Cardiac septum (tissue), 1 donor: ENCODE measurements at regions not wholly inside any gene's neighbourhood (a gene's known extent, or its start where the extent isn't known, plus 50 kb on each side); places are given as distances from the start of the nearest gene placed in this dataset.
"Not testable (repeated sequence)": the region's sequence is repeated elsewhere in the genome, so short reads cannot be mapped to it uniquely, and the experiment has no call there.

Experiments used
- DNase-seq: peaks from one replicate; pipeline ENCODE4 v3.0.0-alpha.2; 2020; ENCODE audit warnings: low spot score
- intact Hi-C: fragments of 100-400 bp; cut with DNase I; formaldehyde crosslinking; loops from one replicate; pipeline ENCODE4 v1.14.0; 2022
- donor health status: DM: no; HTN: no; CAD: no.

DNA sequence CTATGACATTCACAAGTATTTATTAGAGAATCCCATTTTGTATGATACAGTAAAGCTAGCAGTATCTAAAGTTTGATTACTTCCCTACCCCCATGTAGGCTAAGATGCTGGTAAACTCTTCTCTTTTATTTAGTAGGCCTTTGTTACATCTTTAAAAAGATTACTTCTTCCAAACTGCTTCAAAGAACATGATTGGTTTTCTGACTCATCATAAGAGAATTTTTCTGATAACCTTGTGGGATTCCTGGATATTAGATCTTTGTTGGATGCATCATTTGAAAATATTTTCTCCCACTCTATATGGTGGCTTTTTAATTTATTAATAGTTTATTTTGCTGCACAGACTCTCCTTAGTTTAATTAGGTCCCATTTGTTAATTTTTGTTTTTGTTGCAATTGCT is 898.3 kb upstream of the ADGRB3 start:
- intact Hi-C loops, result no loop called here
- no peak for DNase-seq

- intact Hi-C loops, result no loop called here
- no peak for DNase-seq
These were observed 898.9 kb upstream of the ADGRB3 start for GRCh38 chr6:67736161-67736560.

DNA sequence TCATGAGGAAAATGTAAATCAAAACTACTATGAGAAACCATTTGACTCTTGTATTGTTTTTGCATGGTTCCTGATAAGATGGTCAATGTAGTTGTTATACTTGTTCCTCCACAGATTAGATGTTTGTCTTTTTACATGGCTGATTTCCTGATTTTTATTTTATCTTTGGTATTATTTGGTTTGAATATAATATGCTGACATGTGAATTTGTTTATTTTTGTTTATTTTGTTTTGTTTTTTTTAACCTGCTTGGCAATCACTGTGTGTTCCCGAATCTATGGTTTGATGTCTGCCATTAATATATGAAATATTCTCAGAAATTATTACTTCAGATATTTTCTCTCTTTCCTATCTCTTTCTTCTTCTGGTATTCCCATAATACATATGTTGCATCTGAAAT is 899.5 kb upstream of the ADGRB3 start:
- no peak for DNase-seq
- intact Hi-C loops, result no loop called here

DNA sequence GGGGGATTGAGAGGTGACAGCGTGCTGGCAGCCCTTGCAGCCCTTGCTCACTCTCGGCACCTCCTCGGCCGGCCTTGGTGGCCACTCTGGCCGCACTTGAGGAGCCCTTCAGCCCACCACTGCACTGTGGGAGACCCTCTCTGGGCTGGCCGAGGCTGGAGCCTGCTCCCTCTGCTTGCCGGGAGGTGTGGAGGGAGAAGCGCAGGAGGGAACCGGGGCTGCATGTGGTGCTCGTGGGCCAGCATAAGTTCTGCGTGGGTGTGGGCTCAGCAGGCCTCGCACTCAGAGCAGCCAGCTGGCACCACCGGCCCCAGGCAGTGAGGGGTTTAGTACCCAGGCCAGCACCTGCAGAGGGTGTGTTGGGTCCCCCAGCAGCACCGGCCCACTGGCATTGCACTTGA is 912.2 kb upstream of the ADGRB3 start:
- DNase-seq, result no peak

DNA sequence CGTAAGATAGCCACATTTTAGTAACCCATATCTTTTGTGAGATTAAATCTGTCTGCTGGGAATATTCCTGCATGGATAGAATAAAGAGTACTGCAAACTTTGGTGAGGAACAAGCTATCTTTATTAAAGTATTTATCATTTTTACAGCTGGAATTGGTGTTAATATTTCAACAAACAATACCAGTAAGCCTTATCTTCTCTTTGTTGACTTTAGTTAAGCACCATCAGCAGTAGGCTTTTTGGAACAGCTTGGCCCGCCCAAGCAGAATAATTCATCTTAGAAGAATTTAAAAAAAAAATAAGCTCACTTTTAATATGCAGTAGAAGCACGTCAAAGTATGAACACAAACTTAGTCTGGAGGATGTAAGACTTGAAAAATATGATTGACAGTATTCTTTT is 917.8 kb upstream of the ADGRB3 start:
- no peak for DNase-seq
- intact Hi-C loops, result no loop called here

More for the DNA sequence above, 912.2 kb upstream of the ADGRB3 start:
- intact Hi-C loops, result no loop called here

GRCh38 chr6:67706388-67706787 is 928.7 kb upstream of the ADGRB3 start:
- intact Hi-C loops, result no loop called here
- no peak for DNase-seq

DNA sequence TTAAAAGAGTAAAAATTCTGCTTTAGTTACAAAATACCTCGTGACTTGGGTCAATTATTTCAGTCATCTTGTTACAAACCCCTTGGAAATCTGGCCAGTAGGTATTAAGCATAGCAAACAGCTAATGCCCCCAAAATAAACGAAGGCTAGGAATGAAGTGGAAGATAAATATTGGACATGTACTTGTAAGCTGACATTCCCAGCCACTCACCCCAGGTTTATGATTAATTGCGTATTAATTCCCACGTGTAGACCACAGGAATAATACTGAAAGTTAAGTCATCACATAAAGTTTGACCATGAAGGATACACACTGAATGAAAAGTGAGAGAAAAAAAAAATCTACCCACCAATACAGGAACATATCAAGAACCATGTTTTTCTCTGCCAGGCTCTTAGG is 936.5 kb upstream of the ADGRB3 start:
- DNase-seq, result no peak
- intact Hi-C loops, result no loop called here

GRCh38 chr6:67694127-67694526 is 941.0 kb upstream of the ADGRB3 start:
- no peak for DNase-seq
- intact Hi-C loops, result no loop called here

GRCh38 chr6:67689329-67689728 is 945.8 kb upstream of the ADGRB3 start:
- DNase-seq, result no peak
- intact Hi-C loops, result no loop called here

DNA sequence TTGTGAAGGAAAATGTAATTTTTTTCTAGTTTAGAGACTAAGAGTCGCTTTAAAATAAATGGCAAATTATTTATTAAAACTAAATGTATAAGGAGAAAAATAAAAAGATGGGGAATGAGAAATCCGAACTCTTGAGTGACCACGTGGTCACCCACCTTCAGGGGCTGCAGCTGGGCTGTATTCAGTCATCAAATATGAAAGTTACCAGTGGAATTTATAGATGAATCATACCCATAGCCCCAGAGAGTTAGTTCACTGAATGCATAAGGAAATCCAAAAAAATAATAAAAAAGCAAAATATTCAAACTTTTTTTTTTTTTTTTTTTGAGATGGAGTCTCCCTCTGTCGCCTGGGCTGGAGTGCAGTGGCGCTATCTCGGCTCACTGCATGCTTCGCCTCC is 947.7 kb upstream of the ADGRB3 start:
- DNase-seq, result no peak
- intact Hi-C loops, result no loop called here

- DNase-seq, intact Hi-C loops: not testable (repeated sequence)
These were observed 948.9 kb upstream of the ADGRB3 start for GRCh38 chr6:67686225-67686624.

DNA sequence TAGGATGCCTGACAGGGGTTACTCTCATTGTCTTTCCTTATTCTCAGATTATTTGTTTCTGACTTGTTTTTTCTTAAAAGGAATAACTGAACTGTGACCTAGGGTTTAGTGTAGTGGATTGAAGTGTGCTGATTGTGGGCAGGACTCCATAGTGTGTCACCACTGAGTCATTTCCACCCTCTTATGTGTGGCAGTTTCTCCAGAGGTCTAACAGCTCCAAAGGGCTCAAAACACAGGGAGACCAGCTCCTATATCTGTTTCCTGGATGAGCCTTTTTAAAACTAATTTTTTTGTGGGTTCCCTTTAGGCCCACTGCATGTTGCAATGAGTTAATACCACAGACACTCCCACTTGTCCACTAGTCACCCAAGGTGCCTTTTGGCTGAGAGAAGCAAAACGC is 951.1 kb upstream of the ADGRB3 start:
- no peak for DNase-seq
- intact Hi-C loops, result no loop called here

DNA sequence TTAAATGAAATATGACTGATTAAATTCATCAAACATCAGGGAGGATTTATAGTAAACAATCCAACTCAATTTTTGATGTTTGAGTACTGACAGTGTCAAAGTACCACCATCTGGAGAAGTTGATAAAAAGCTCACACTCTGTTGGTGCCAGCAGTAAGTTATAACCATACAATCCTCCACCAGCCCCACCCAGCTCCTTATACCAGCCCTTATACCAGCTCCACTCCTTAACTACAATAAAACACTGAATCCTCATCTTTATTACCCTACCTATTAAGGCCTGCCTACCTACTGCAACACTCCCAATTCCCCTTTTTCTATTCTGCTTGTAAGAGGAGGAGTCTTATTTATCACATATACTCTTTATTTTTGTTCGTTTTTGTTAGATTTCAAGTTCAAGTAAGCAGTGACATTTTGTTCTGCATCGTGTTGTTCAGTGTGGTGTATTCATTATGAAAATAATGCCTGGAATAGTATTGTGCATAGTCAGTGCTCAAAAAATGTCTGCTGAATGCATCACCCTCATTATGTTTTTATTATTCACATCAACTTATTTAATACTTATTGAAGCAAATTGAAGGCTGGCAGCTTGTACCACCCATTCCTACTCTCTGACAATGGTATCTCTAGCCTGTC is 954.7 kb upstream of the ADGRB3 start:
- DNase-seq, result no peak
- intact Hi-C loops, result no loop called here

GRCh38 chr6:67679566-67680296 is 955.4 kb upstream of the ADGRB3 start:
- intact Hi-C loops, result no loop called here
- DNase-seq, result no peak

GRCh38 chr6:67676892-67677291 is 958.2 kb upstream of the ADGRB3 start:
- no peak for DNase-seq
- intact Hi-C loops, result no loop called here

DNA sequence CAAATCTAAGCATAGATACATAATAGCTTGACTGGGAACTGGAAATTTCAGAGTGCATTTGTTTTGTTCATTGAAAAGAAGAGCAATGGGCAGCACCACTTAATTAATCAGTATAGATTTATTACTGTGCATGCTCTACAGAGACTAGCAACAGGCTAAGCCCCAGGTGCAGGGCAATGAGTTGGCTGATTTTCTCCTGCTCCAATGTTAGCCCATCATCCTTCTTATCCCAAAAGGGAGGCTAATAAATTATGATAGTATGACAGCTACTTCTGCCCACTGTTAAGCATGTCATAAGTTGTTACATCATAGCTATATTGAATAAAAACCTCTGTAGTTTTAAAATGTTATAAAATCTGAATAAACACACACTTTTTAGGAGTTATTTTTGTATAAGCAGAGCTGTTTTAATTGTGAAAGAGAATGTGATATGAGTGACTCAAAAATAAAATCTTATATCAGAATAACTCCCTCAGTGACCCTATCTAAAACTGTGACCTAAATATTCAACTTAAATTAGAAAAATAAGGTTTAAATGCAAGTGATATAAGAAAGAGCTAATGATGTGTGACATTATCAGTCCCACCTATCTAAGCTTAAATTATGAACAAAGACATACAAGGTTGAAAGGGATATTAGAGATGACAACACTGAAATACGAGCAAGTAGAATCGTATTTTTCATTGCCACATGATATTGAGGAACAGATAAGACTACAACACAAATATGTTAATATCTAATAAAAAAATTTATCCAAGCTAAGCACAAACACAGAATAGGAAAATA is 967.3 kb upstream of the ADGRB3 start:
- DNase-seq, result no peak
- intact Hi-C loops, result no loop called here

- no peak for DNase-seq
- intact Hi-C loops, result no loop called here
These were observed 968.7 kb upstream of the ADGRB3 start for GRCh38 chr6:67666177-67666964.

- DNase-seq, result no peak
- intact Hi-C loops, result no loop called here
These were observed 970.1 kb upstream of the ADGRB3 start for GRCh38 chr6:67664942-67665341.

- intact Hi-C loops, result no loop called here
- no peak for DNase-seq
These were observed 971.8 kb upstream of the ADGRB3 start for GRCh38 chr6:67663105-67663895.
